Activated naive CD4-positive, alpha-beta T cell treated with anti-CD3 and anti-CD28 coated beads, Interleukin-2, amount 10 ng/mL, durations not matched to agents 7 days and 5 days (primary cell): ENCODE measurements at regions not wholly inside any gene's neighbourhood (a gene's known extent, or its start where the extent isn't known, plus 50 kb on each side); places are given as distances from the start of the nearest gene placed in this dataset.

Source experiments
- CTCF ChIA-PET: fragments of 350-600 bp; sonication (Branson Sonifier 250); formaldehyde crosslinking; loops from one replicate; lab custom pipeline; 2021; ENCODE audit warnings: antibody characterized with exemption; lab: Charles Lee
- DNase-seq: peaks from one replicate; pipeline ENCODE4 v3.0.0-alpha.2; 2020
- H3K27ac Mint-ChIP-seq: one replicate; pipeline ENCODE4 v1.8.0; 2021; ENCODE audit warnings: mild to moderate bottlenecking, moderate library complexity, mixed read lengths
- H3K27me3 Mint-ChIP-seq: one replicate; pipeline ENCODE4 v1.8.0; 2021; ENCODE audit warnings: mild to moderate bottlenecking, mixed read lengths
- H3K36me3 Mint-ChIP-seq: one replicate; pipeline ENCODE4 v1.8.0; 2021; ENCODE audit warnings: mixed read lengths
- H3K4me1 Mint-ChIP-seq: one replicate; pipeline ENCODE4 v1.8.0; 2021; ENCODE audit warnings: mixed read lengths
- H3K4me3 Mint-ChIP-seq: one replicate; pipeline ENCODE4 v1.8.0; 2021; ENCODE audit warnings: mild to moderate bottlenecking, moderate library complexity, mixed read lengths
- H3K9me3 Mint-ChIP-seq: one replicate; pipeline ENCODE4 v1.8.0; 2021; ENCODE audit warnings: mixed read lengths

- Mint-ChIP-seq H3K4me1 (no peaks in the 10 kb centered on the region), H3K27ac (no peak overlapping the region), H3K4me3 (no peak overlapping the region), H3K36me3 (no peaks in the 10 kb centered on the region), H3K27me3 (no peaks in the 10 kb centered on the region), H3K9me3 (no peaks in the 10 kb centered on the region)
- no peak for DNase-seq
- CTCF ChIA-PET = no interaction called here
Observed at GRCh38 chr10:123597676-123598075, 68.5 kb upstream of the GPR26 start.

GRCh38 chr10:123599366-123599849 is 66.7 kb upstream of the GPR26 start:
- DNase-seq = no peak
- Mint-ChIP-seq H3K36me3 (no peaks in the 10 kb centered on the region), H3K4me1 (no peaks in the 10 kb centered on the region), H3K4me3 (no peak overlapping the region), H3K27me3 (no peaks in the 10 kb centered on the region), H3K9me3 (no peaks in the 10 kb centered on the region), H3K27ac (no peak overlapping the region)
- CTCF ChIA-PET = interaction anchor here (1.8 kb wide), 1 partner anchor 17 kb away, joined by 4 read pairs; no protein-coding TSS in a partner anchor

GRCh38 chr10:123600177-123600576 is 66.0 kb upstream of the GPR26 start:
- Mint-ChIP-seq H3K4me1 (no peaks in the 10 kb centered on the region), H3K9me3 (no peaks in the 10 kb centered on the region), H3K4me3 (no peak overlapping the region), H3K27ac (no peak overlapping the region), H3K36me3 (no peaks in the 10 kb centered on the region), H3K27me3 (no peaks in the 10 kb centered on the region)
- CTCF ChIA-PET = no interaction called here
- DNase-seq = no peak

GRCh38 chr10:123603130-123603529 is 63.0 kb upstream of the GPR26 start:
- no peaks in the 10 kb centered on the region for H3K27me3 Mint-ChIP-seq
- H3K9me3 Mint-ChIP-seq = no peaks in the 10 kb centered on the region
- no peak overlapping the region for H3K4me3 Mint-ChIP-seq
- no peaks in the 10 kb centered on the region for H3K4me1 Mint-ChIP-seq
- no peak overlapping the region for H3K27ac Mint-ChIP-seq
- no peak for DNase-seq
- CTCF ChIA-PET = no interaction called here
- H3K36me3 Mint-ChIP-seq = no peaks in the 10 kb centered on the region

- DNase-seq = no peak
- CTCF ChIA-PET = no interaction called here
- H3K27ac Mint-ChIP-seq = no peak overlapping the region
- no peaks in the 10 kb centered on the region for H3K4me1 Mint-ChIP-seq
- H3K36me3 Mint-ChIP-seq = no peaks in the 10 kb centered on the region
- H3K4me3 Mint-ChIP-seq = no peak overlapping the region
- no peaks in the 10 kb centered on the region for H3K27me3 Mint-ChIP-seq
- no peaks in the 10 kb centered on the region for H3K9me3 Mint-ChIP-seq
Observed at GRCh38 chr10:123604506-123604905, 61.6 kb upstream of the GPR26 start.

- no peak overlapping the region for H3K27ac Mint-ChIP-seq
- no peaks in the 10 kb centered on the region for H3K4me1 Mint-ChIP-seq
- H3K4me3 Mint-ChIP-seq = no peak overlapping the region
- no peaks in the 10 kb centered on the region for H3K27me3 Mint-ChIP-seq
- CTCF ChIA-PET = no interaction called here
- DNase-seq = no peak
- H3K9me3 Mint-ChIP-seq = no peaks in the 10 kb centered on the region
- H3K36me3 Mint-ChIP-seq = no peaks in the 10 kb centered on the region
Observed at GRCh38 chr10:123606006-123606405, 60.1 kb upstream of the GPR26 start.

GRCh38 chr10:123606955-123607354 is 59.2 kb upstream of the GPR26 start:
- no peaks in the 10 kb centered on the region for H3K9me3 Mint-ChIP-seq
- no peak for DNase-seq
- no peaks in the 10 kb centered on the region for H3K27me3 Mint-ChIP-seq
- no peaks in the 10 kb centered on the region for H3K36me3 Mint-ChIP-seq
- H3K27ac Mint-ChIP-seq = no peak overlapping the region
- no peak overlapping the region for H3K4me3 Mint-ChIP-seq
- CTCF ChIA-PET = no interaction called here
- no peaks in the 10 kb centered on the region for H3K4me1 Mint-ChIP-seq

- Mint-ChIP-seq H3K4me3 (no peak overlapping the region), H3K9me3 (no peaks in the 10 kb centered on the region), H3K27me3 (no peaks in the 10 kb centered on the region), H3K27ac (no peak overlapping the region), H3K36me3 (no peaks in the 10 kb centered on the region), H3K4me1 (no peaks in the 10 kb centered on the region)
- no peak for DNase-seq
- CTCF ChIA-PET = interaction anchor here (0.7 kb wide), 1 partner anchor 60 kb away, joined by 3 read pairs; no protein-coding TSS in a partner anchor
Observed at GRCh38 chr10:123607386-123607785, 58.8 kb upstream of the GPR26 start.

- no peaks in the 10 kb centered on the region for H3K9me3 Mint-ChIP-seq
- CTCF ChIA-PET = interaction anchor here (0.6 to 0.7 kb wide), 2 partner anchors 59 to 754 kb away, joined by 3 read pairs; no protein-coding TSS in a partner anchor
- no peaks in the 10 kb centered on the region for H3K27me3 Mint-ChIP-seq
- H3K36me3 Mint-ChIP-seq = no peaks in the 10 kb centered on the region
- H3K27ac Mint-ChIP-seq = no peak overlapping the region
- no peaks in the 10 kb centered on the region for H3K4me1 Mint-ChIP-seq
- no peak for DNase-seq
- no peak overlapping the region for H3K4me3 Mint-ChIP-seq
Observed at GRCh38 chr10:123608047-123608446, 58.1 kb upstream of the GPR26 start.

GRCh38 chr10:123611243-123611642 is 54.9 kb upstream of the GPR26 start:
- peaks cover 4% of the 10 kb centered on the region for H3K27me3 Mint-ChIP-seq
- H3K4me3 Mint-ChIP-seq = no peak overlapping the region
- H3K4me1 Mint-ChIP-seq = no peaks in the 10 kb centered on the region
- no peak overlapping the region for H3K27ac Mint-ChIP-seq
- no peaks in the 10 kb centered on the region for H3K9me3 Mint-ChIP-seq
- H3K36me3 Mint-ChIP-seq = no peaks in the 10 kb centered on the region
- CTCF ChIA-PET = no interaction called here
- no peak for DNase-seq

GRCh38 chr10:123611876-123612275 is 54.3 kb upstream of the GPR26 start:
- Mint-ChIP-seq H3K27me3 (peaks cover 4% of the 10 kb centered on the region), H3K4me3 (no peak overlapping the region), H3K4me1 (no peaks in the 10 kb centered on the region), H3K27ac (no peak overlapping the region), H3K9me3 (no peaks in the 10 kb centered on the region), H3K36me3 (no peaks in the 10 kb centered on the region)
- CTCF ChIA-PET = no interaction called here
- no peak for DNase-seq

GRCh38 chr10:123613346-123613850 is 52.8 kb upstream of the GPR26 start:
- Mint-ChIP-seq H3K27ac (no peak overlapping the region), H3K4me3 (no peak overlapping the region), H3K4me1 (no peaks in the 10 kb centered on the region), H3K9me3 (no peaks in the 10 kb centered on the region), H3K27me3 (peaks cover 4% of the 10 kb centered on the region), H3K36me3 (no peaks in the 10 kb centered on the region)
- DNase-seq = no peak
- CTCF ChIA-PET = no interaction called here

GRCh38 chr10:123614888-123615287 is 51.3 kb upstream of the GPR26 start:
- H3K4me3 Mint-ChIP-seq = no peak overlapping the region
- no peaks in the 10 kb centered on the region for H3K36me3 Mint-ChIP-seq
- H3K9me3 Mint-ChIP-seq = no peaks in the 10 kb centered on the region
- H3K27ac Mint-ChIP-seq = no peak overlapping the region
- H3K4me1 Mint-ChIP-seq = no peaks in the 10 kb centered on the region
- peaks cover 4% of the 10 kb centered on the region for H3K27me3 Mint-ChIP-seq
- CTCF ChIA-PET = no interaction called here
- DNase-seq = peak; percentile 76
